GM18861 (cell line): ENCODE measurements at regions not wholly inside any gene's neighbourhood (a gene's known extent, or its start where the extent isn't known, plus 50 kb on each side); places are given as distances from the start of the nearest gene placed in this dataset.
A peak's percentile ranks its signal among the peaks of the same experiment; 100 is the strongest.
"Not testable (repeated sequence)": the region's sequence is repeated elsewhere in the genome, so short reads cannot be mapped to it uniquely, and the experiment has no call there.

Experiments
- ATAC-seq: cut with Tn5 transposase; IDR thresholded peaks from one replicate; pipeline ENCODE4 v1.9.1; 2021; ENCODE audit not compliant: unreplicated experiment

DNA sequence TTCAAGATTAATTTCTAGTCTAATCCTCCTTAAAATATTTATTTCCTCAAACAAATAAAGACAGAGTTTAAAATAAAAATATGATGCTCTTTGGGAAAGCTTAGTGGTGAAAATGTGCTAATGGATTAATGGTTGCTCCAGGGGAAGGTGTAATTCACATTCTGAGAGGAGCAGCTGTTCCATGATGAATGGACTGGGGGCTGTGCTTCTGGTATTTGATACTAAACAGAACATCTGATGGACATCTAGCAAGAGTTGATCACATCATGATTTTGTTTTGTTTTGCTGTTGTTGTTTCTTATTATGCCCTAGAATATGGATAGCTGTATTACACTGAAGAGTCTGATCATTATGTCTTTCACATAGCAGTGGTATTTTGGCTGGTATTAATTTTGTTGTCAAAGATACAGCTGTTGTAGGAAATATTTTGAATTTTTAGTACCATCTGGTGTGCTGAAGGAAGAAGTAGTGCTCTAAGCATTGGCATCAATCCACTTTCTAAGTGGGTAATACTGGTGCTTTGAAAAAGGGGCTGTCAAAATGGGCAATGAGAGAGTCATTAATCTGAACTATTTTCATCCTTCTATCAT is 296.4 kb downstream of the ADAMTS20 start:
- no peak for ATAC-seq

DNA sequence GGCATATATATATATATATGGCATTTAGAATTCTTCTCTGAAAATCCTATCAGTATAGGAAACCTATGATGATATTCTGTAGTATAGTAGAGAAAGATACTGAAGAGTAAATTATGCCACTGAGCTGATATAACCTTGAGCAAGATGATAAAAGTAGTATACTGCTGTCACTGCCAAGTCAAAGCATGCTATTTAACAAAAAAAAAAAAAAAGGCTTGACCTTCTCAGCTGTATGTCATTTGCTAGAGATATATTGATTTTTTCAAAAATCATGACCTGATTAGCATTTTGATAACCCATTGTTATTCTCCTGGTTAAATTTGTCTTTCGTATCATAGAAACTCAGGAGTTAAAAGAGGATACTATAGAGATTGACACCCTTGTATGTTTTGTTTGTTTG is 299.4 kb downstream of the ADAMTS20 start:
- no peak for ATAC-seq

DNA sequence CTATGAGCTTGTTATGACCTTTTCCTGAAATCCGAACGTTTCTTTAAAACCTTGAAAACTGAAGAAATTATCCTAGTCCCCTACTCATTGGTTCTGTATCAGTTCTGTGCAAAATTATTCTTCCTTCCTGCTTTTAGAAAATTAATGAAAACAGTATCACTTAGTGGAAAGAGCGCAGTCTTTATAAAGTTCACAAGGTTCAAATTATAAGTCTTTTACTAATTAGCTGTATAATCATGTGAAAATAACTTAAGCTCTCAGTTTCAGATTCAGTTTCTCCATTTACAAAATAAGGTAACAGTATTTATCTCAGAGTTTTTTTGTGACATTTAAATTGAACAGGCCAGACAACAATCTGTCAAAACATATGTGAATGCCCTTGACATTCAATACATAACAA is 306.1 kb downstream of the ADAMTS20 start:
- ATAC-seq = no peak

DNA sequence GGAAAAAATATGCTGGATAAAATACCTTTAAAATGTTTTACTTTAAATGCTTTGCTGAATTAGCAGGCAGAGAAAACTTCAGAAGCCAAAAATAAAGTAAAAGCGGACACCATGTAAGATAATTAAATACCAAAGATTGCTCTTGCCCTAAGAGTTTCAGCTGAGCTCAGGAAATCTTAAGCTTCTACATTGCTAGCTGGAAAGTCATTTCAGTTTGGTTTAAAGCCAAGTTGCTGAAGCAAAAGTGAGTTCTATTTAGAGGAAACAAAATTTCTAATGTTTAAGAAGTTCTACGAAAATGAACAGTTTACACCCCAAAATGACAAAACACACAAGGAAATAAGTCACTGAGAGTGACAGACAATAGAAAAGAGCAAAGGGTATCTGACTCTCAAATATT is 310.0 kb downstream of the ADAMTS20 start:
- no peak for ATAC-seq

DNA sequence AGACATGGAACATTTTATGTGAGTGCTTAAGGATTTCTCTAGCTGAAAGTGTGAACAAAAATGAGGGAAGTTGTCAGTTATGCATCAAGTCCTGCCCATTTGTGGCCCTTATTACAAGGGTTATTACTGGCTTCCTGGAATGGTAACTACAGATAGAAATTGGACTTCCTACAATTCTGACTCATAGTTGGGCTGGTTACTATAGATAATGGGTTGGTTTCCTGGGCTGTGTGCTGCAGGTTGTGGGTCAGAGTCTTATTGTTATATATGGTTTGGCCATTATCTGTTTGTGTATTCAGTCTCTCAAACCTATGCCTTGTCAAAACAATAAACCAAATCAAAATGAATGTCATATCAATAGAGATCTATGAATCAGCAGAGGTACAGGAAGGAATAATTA is 313.7 kb downstream of the ADAMTS20 start:
- ATAC-seq = no peak

DNA sequence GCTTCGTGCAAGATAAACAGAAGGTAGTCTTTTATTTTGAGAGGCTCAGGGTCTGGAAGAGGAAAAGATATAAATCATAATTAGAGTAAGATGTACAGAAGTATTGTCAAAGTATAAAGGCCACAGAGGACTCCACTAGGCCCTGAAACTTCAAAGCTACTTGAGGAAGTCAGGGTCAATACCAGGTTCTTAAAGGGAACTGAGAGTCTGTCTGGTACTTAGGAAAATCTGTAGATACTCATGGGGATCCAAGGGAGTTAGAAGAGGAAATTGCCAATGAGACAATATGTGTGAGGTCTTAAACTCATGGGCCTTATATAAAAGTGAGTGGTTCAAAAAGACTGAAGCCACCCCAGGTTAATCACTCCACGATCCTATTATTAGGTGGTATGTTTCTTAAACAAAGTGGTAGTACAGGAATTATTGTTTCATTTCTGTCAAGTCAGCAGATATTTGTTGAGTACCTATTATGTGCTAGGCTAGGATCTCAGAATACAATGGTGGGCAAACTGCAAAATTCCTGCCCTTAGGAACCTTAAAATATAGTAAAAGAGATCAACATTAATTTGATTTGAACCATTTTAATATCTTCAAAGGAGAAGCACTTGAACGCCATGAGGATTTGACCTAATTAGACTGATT is 314.6 kb downstream of the ADAMTS20 start:
- ATAC-seq = no peak

DNA sequence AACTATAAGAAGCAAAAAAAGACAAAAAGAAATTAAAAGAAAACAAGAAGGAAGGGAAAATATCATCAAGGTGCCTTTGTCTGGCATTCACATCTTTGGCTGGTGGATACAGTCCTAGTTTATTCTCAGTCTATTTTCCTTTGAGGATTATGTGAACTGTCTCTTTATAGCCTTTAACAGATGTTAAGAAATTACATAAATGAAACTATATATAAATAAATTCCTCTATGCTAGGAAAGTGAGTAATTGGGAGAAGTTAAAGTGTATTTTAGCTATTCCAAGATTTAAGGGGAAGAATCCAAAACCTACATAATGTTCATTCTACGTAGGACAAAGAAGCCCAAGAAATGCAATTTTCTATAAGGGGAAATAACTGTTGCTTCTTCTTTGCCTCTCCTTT is 316.3 kb downstream of the ADAMTS20 start:
- ATAC-seq = no peak

DNA sequence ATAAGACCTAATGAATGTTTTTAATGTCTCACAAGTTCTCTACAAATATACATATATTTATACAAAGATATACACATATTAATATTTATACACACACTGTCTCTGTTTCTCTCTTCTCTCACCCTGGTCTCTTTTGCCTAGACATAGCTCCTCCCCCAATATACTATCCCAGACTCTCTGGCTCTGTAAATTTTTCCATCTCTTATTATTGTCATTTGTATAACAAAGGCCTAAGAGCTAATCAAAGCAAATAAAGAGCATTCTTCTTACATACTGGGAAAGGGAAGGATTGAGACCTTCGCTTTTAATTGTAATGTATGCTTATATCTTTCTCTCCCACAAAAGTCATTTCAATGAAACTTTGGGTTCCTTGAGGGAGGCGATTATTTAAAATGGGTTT is 318.1 kb downstream of the ADAMTS20 start:
- ATAC-seq = no peak

DNA sequence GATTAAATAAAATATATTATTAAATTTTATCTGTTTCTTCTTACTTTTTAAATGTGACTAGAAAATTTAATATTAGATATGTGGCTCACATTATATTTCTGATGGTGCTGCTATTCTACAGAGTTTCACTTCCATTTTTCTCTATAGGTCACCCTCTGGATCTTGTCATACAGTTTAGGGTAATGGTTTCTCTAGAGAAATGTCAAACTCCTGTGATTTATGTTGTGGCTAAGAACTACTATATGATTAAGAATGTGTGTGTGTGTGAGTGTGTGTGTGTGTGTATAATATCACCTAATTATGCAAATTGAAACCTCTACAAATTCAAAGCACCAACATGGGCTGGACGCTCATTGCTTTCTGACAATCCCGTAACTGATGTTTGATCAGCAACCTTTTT is 325.9 kb downstream of the ADAMTS20 start:
- ATAC-seq = no peak

DNA sequence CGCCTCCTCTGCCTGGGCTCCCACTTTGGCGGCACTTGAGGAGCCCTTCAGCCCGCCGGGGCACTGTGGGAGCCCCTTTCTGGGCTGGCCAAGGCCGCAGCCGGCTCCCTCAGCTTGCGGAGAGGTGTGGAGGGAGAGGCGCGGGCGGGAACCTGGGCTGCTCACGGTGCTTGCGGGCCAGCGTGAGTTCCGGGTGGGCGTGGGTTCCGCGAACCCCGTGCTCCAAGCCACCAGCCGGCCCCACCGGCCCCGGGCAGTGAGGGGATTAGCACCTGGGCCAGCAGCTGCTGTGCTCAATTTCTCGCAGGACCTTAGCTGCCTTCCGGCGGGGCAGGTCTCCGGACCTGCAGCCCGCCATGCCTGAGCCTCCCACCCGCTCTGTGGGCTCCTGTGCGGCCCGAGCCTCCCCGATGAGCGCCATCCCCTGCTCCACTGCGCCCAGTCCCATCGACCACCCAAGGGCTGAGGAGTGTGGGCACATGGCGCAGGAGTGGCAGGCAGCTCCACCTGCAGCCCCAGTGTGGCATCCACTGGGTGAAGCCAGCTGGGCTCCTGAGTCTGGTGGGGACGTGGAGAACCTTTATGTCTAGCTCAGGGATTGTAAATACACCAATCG is 327.7 kb downstream of the ADAMTS20 start:
- not testable (repeated sequence) for ATAC-seq

DNA sequence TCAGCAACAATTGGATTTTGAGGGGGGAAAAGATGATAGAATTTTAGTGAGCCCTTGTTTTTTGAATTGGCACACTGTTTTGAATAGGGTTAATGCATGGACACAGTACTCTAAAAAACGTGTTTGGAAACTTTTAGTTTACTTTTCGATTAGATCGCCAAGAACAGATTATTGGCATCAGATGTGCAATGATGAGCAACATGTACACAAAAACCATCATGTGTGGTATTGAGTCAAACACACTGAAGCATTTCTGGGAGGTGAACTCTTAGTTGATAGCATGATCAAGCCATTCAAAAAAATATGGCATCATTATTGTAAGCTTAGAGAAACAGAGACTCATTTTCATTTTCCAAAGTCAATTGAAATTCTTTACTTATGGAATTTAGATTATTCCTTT is 329.2 kb downstream of the ADAMTS20 start:
- ATAC-seq = no peak

DNA sequence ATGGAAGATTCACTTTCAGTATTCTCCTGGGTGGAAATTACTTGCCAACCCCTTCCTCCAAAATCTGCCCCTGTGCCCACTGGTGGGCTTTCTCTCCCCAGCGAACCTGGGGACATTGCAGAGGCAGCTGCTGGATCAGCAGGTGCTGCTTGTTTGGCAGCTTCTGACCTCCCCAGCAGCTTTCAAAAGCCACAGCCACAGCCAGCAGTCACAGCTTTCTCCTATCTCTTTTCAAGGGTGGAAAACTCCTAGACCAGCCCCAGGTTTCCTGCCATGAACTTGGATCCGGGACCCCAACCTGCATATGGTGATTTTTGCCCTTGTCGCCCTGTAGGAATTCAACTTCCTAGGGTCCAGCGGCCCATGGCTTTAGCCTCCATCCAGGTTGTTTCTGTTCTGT is 330.8 kb downstream of the ADAMTS20 start:
- no peak for ATAC-seq

DNA sequence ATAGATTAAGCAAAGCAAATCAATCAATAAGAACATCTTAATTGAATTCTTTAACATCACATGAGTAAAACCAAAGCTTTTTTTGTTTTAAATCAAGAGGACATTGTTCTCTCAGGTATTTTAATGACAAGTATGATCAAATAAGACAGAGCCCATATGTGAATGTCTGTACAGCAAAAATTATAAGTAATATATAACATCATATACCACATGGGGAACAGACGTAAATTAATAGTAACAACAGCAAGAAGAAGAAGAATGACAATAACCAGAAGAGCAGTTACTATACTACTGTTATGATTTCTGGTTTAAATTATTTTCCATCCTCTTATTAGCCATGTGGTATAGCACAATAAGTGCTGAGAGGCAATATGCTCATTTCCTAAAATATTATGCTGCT is 335.5 kb downstream of the ADAMTS20 start:
- no peak for ATAC-seq

DNA sequence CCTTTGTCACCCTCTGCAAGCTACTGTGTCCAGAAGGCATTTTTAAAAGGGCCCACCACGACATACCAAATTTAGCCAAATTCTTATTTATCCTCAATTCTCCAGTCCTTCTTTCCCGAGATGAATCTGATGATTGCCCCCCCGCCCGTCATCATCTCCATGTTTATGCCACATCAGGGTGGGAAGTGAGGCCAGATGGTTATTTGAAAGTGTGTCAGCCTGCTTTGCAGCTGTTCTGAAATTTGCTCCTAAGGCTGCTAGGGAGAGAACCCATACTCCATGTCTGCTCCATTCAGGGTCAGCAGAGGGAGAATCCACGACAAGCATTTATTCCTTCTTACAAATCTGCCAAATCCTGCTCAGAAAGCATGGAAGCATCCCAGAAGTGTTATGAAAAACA is 337.8 kb downstream of the ADAMTS20 start:
- no peak for ATAC-seq

DNA sequence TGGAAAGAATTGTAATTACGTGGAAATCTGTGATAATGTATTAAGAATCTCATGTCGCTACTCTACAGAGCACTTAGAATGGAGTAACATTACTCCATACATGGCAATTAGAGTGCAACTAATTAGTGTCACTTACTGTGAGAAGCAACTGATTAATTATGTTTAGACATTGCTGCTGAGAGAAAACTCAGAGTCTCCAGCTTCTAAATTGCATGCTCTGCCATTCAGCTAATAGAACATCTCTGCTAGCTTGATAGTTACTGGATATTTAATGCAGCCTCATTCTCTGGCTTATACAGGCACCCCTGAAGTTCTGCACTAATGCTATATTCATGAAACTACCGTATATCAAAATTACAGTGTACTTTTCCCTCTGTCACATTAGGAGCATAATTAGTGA is 338.4 kb downstream of the ADAMTS20 start:
- no peak for ATAC-seq

DNA sequence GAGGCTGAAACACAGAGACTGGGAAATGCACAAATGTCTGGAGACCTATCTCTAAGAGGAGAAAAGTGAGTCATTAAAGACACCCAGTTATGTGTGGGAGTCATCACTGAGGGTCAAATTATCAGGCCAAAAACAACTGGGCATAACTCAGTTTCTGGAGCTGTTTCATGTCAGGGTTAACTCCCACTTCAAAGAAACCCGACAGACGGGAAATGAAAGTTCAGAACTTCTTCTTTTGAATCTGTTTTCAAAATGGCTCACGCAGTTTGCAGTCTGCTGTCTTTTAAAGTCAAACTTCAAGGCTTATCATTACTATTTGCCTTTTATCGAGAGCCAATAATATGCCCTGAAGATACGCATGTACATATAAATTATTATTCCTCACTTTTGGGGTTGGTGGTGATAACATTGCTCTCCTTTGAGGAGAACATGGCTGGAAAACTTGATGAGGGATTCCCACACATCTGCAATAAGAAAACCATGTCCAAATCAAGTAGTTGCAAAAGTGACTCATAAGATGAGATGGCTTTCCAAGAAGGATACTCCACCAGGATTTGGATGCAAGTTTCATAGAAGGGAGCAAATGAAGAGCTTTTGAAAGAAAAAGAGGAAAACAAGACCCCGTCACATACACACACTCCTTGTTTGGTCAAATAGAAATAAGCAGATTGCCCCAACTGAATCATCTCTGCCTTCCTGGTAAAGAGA is 341.4 kb downstream of the ADAMTS20 start:
- ATAC-seq = peak; percentile 97

DNA sequence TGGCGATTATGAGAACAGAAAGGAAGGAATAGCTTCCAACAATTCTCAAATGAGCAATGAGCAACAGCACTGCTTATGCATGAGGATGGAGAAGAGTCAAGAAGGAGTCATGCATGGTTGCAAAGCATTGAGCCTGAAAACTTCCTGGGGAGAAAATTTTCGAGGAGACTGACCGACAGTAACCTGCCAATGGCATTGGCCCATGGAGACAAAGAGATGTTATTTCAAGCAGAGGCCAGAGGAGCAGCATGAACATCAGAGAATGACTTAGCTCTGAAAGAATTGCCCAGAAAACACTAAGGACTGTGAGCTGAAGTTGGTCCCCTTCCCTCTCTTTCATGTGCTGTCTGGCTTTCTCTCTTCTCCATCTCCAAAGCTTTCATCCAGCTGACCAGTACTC is 343.4 kb downstream of the ADAMTS20 start:
- no peak for ATAC-seq

DNA sequence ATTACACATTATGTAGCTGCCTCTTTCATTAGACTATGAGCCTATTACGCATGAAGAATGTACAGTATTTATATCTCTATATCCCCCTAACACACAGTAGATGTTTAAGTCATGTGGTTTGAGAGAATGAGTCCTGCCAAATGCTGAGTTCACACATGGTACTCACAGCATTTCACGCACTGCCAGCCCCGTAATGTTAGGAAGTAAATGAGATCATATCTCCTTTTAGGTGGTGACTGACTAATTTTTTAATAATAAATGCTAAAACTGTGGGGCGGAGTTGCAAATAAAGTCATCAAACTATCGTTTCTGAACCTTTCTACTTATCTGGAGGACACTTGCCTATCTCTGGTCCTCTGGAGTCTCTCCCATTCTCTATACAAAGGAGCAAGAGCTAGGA is 343.8 kb downstream of the ADAMTS20 start:
- ATAC-seq = no peak

DNA sequence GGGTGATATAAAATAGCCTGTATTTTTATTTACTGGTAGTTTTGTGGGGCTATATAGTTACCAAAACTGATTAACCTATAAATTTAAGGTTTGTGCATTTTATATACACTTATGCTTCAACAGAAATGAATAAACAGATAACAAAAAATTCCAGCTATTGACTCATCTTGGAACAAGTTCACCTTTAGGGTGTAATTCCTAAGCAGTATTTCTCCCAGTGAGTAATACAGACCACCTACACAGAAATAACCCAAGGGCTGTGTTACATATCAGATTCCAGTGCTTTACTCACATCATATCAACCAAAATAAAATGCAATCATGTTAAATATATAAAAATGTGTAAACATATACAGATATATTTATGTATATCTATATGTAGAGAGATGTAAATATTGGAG is 345.6 kb downstream of the ADAMTS20 start:
- ATAC-seq = no peak

DNA sequence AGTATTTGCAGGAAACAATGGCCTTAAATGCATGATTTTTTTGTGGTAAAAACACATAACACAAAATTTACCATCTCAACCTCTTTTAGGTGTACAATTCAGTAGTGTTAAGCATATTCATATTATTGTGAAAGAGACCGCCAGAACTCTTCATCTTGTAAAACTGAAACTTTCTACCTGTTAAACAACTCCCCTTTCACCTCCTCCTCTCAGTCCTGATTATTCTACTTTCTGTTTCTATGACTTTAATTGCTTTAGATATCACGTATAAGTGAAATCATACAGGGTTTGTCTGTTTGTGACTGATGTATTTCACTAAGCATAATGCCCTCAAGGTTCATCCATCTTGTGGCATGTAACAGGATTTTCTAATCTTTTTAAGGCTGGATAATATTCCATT is 353.4 kb downstream of the ADAMTS20 start:
- ATAC-seq = no peak

DNA sequence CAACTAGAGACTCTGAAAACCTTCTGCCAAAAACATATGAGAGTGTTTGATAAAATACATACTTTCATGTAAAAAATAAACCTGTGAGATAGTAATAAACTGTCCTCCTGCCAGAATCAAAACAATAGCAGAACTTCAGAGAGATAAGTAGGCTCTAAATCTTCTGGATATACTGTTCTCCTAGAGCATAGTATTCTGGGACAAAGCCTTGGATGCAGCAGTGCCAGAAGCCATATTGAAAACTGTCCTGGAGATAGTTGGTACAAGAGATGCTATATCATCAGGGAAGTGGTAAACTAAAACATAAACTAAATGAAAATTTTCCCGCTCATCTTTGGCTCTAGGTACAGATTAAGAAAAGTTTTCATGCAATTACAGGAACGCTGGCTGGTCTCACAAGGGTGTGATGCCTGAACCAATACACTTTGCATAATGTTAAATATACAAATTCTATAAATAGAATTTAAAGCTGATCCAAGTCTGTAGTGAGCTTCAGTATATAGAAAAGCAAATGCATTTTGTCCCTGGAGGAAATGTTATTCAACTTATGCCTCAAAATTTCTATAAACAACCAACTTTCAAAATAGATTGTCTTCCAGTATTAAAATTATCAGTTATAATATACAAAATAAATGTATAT is 355.6 kb downstream of the ADAMTS20 start:
- no peak for ATAC-seq

DNA sequence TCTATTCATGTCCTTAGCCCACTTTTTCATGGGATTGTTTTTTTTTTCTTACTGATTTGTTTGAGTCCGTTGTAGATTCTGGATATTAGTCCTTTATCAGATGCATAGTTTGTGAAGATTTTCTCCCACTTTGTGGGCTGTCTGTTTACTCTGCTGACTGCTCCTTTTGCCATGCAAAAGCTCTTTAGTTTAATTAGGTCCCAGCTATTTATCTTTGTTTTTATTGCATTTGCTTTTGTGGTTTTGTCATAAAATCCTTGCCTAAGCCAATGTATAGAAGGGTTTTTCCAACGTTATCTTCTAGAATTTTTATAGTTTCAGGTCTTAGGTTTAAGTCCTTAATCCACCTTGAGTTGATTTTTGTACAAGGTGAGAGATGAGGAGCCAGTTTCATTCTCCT is 358.9 kb downstream of the ADAMTS20 start:
- ATAC-seq = not testable (repeated sequence)
